ENCODE measurements at regions not wholly inside any gene's neighbourhood (a gene's known extent, or its start where the extent isn't known, plus 50 kb on each side); places are given as distances from the start of the nearest gene placed in this dataset.

DNA sequence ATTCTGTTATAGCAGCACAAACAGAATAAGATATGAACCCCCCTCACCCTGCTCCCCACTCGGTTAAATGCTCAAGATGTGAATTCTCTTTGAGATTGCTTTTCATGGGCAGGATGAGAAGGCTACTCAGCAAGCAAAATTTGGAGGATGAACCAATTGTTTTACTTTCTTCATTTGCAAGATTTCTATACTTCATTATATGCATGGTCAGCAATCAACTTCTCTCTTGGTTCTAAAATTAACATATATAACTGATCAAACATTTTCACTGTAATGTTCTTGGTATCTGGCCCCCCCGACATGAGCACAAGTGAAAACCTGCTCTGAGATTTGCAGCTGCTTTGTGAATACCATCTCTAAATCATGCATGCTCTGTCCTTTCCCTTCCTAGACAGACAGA lies 556.1 kb upstream of the MDFIC2 start:
- no peak for DNase-seq (ENCODE audit: low read depth)
- TF ChIP-seq POLR2A (IDR thresholded peaks at IDR 0.05; ENCODE audit: extremely low read depth, insufficient read length) (no peak), MYC (IDR thresholded peaks at IDR 0.05; ENCODE audit: low read depth, low read length) (no peak)
- TF ChIP-seq, protein P1, sequence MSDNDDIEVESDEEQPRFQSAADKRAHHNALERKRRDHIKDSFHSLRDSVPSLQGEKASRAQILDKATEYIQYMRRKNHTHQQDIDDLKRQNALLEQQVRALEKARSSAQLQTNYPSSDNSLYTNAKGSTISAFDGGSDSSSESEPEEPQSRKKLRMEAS (IDR thresholded peaks at IDR 0.05; ENCODE audit: low read depth, low read length), result no peak
- TF ChIP-seq, protein P2, sequence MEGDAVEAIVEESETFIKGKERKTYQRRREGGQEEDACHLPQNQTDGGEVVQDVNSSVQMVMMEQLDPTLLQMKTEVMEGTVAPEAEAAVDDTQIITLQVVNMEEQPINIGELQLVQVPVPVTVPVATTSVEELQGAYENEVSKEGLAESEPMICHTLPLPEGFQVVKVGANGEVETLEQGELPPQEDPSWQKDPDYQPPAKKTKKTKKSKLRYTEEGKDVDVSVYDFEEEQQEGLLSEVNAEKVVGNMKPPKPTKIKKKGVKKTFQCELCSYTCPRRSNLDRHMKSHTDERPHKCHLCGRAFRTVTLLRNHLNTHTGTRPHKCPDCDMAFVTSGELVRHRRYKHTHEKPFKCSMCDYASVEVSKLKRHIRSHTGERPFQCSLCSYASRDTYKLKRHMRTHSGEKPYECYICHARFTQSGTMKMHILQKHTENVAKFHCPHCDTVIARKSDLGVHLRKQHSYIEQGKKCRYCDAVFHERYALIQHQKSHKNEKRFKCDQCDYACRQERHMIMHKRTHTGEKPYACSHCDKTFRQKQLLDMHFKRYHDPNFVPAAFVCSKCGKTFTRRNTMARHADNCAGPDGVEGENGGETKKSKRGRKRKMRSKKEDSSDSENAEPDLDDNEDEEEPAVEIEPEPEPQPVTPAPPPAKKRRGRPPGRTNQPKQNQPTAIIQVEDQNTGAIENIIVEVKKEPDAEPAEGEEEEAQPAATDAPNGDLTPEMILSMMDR (IDR thresholded peaks at IDR 0.05; ENCODE audit: low read depth, low read length), result no peak
- H3K4me3 ChIP-seq (ENCODE audit: low read depth, low read length), result no peak overlapping the region

DNA sequence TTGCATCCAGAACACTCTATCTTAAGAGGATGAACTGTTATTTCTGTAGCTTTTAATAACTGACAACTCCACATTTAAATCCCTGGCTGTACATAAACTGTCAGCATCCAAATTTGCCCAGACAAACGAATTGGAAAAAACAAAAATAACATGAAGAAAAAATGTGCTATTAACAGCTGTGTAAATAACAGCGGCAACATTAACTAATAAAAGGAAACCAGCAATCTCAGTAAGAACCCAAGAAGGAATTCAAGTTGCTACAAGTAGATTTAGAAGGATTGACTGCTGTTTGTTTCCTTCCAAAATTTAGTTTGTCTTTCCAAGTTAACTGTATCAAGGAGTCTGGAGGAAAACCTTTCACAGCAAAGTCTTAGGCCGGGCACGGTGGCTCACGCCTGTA lies 550.6 kb upstream of the MDFIC2 start:
- TF ChIP-seq, protein P1 (IDR thresholded peaks at IDR 0.05; ENCODE audit: low read depth, low read length), result no peak
- TF ChIP-seq POLR2A (IDR thresholded peaks at IDR 0.05; ENCODE audit: extremely low read depth, insufficient read length) (no peak), MYC (IDR thresholded peaks at IDR 0.05; ENCODE audit: low read depth, low read length) (no peak)
- TF ChIP-seq, protein P2 (IDR thresholded peaks at IDR 0.05; ENCODE audit: low read depth, low read length), result no peak
- DNase-seq (ENCODE audit: low read depth), result no peak
- no peak overlapping the region for H3K4me3 ChIP-seq (ENCODE audit: low read depth, low read length)

DNA sequence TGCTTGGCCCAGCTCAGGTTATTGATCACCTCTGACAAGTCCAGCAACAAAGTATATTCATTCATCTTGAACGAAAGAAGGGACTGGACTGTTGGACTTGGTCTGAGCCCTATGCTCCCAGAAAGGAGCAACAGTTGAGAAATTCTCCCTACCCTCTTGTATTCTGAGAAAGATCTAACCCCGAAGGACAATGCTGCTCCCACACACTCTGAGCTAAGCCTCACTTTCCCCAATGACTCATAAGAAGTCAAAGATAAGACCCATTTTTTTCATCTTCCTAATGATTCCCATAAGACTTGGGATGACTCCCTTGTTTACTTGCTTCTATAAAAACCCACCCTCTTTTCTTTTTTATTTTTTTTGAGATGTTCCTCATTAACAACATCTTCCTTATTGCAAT lies 549.4 kb upstream of the MDFIC2 start:
- TF ChIP-seq, protein P2 (IDR thresholded peaks at IDR 0.05; ENCODE audit: low read depth, low read length), result no peak
- TF ChIP-seq MYC (IDR thresholded peaks at IDR 0.05; ENCODE audit: low read depth, low read length) (no peak), POLR2A (IDR thresholded peaks at IDR 0.05; ENCODE audit: extremely low read depth, insufficient read length) (no peak)
- TF ChIP-seq, protein P1 (IDR thresholded peaks at IDR 0.05; ENCODE audit: low read depth, low read length), result no peak
- DNase-seq (ENCODE audit: low read depth), result no peak
- H3K4me3 ChIP-seq (ENCODE audit: low read depth, low read length), result no peak overlapping the region

DNA sequence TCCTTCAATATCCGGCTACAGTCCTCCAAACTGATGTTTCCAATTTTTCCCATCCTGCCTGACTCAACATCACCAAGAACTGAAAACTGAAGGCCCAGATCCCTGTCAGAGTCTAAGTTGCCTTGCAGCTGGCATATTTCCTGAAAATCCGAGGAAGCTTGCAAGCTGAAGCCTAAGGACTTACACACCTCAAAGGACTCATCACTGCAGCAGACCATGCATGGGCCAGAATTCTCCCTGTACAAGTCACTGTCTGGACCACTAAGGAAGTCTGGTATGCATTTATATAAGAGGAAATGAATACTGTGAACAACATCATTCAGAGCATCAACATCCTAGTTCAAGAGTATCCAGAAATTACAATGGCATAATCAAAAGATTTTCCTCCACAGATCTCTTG lies 548.8 kb upstream of the MDFIC2 start:
- H3K4me3 ChIP-seq (ENCODE audit: low read depth, low read length), result no peak overlapping the region
- no peak for DNase-seq (ENCODE audit: low read depth)
- TF ChIP-seq POLR2A (IDR thresholded peaks at IDR 0.05; ENCODE audit: extremely low read depth, insufficient read length) (no peak), MYC (IDR thresholded peaks at IDR 0.05; ENCODE audit: low read depth, low read length) (no peak)
- TF ChIP-seq, protein P2 (IDR thresholded peaks at IDR 0.05; ENCODE audit: low read depth, low read length), result no peak
- TF ChIP-seq, protein P1 (IDR thresholded peaks at IDR 0.05; ENCODE audit: low read depth, low read length), result no peak

DNA sequence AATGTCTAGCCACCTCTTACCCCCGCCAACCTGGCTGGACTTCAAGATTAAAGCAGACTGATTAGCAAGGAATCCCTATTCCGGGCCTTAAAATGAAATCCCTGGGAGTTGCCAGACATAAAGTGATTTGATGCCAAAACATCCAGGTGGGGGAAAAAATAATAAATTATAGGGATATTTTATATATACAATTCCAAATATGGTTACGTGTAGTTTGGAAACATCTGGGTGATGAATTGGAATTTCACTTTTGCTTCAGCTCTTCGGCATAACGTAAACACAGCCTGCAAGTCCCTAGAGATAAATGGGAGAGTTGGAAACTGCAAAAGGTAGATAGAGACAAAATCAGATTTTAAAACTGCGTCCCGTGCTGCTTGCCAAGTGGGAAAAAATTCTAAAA lies 545.5 kb upstream of the MDFIC2 start:
- H3K4me3 ChIP-seq (ENCODE audit: low read depth, low read length), result no peak overlapping the region
- DNase-seq (ENCODE audit: low read depth), result no peak
- TF ChIP-seq MYC (IDR thresholded peaks at IDR 0.05; ENCODE audit: low read depth, low read length) (no peak), POLR2A (IDR thresholded peaks at IDR 0.05; ENCODE audit: extremely low read depth, insufficient read length) (no peak)
- TF ChIP-seq, protein P2 (IDR thresholded peaks at IDR 0.05; ENCODE audit: low read depth, low read length), result no peak
- TF ChIP-seq, protein P1 (IDR thresholded peaks at IDR 0.05; ENCODE audit: low read depth, low read length), result no peak

Measured in NB4 (cell line).